Mesothelial cell of epicardium (in vitro differentiated cells): ENCODE measurements at regions not wholly inside any gene's neighbourhood (a gene's known extent, or its start where the extent isn't known, plus 50 kb on each side); places are given as distances from the start of the nearest gene placed in this dataset.

ENCODE experiments used
- DNase-seq, 2 experiments: peaks; one replicate each; pipeline ENCODE4 v3.0.0; 2021; ENCODE audit warnings: low spot score in 2 of 2; ENCODE audit not compliant: unreplicated experiment in 2 of 2
- H3K27ac Mint-ChIP-seq: 2 replicates; pipeline ENCODE4 v1.8.0; 2021; ENCODE audit warnings: mixed read lengths
- H3K27me3 Mint-ChIP-seq: 2 replicates; pipeline ENCODE4 v1.8.0; 2021; ENCODE audit warnings: low read depth, mixed read lengths
- H3K36me3 Mint-ChIP-seq: 2 replicates; pipeline ENCODE4 v1.8.0; 2021; ENCODE audit warnings: mixed read lengths
- H3K4me1 Mint-ChIP-seq: 2 replicates; pipeline ENCODE4 v1.8.0; 2021; ENCODE audit warnings: mixed read lengths
- H3K4me3 Mint-ChIP-seq: 2 replicates; pipeline ENCODE4 v1.8.0; 2021; ENCODE audit warnings: mild to moderate bottlenecking, moderate library complexity, mixed read lengths
- H3K9me3 Mint-ChIP-seq: 2 replicates; pipeline ENCODE4 v1.8.0; 2021; ENCODE audit warnings: mixed read lengths
- CTCF ChIP-seq: fragments of 200-600 bp; sonication (generic); IDR thresholded peaks from one replicate; pipeline ENCODE4 v1.5.0; 2021; ENCODE audit warnings: antibody characterized with exemption; ENCODE audit not compliant: unreplicated experiment

GRCh38 chr12:111256629-111257434 lies 112.1 kb downstream of the PHETA1 start:
- H3K9me3 Mint-ChIP-seq, result no peaks in the 10 kb centered on the region
- H3K27me3 Mint-ChIP-seq, result peaks cover 22% of the 10 kb centered on the region
- no peak for DNase-seq

GRCh38 chr12:111255261-111255660 lies 113.6 kb downstream of the PHETA1 start:
- H3K27ac Mint-ChIP-seq, result no peak overlapping the region
- no peaks in the 10 kb centered on the region for H3K9me3 Mint-ChIP-seq
- H3K27me3 Mint-ChIP-seq, result peaks cover 26% of the 10 kb centered on the region
- no peak for TF ChIP-seq CTCF
- H3K4me3 Mint-ChIP-seq, result no peak overlapping the region
- no peaks in the 10 kb centered on the region for H3K4me1 Mint-ChIP-seq
- H3K36me3 Mint-ChIP-seq, result no peaks in the 10 kb centered on the region
- DNase-seq, result no peak

More at GRCh38 chr12:111256629-111257434, 112.1 kb downstream of the PHETA1 start:
- no peak for TF ChIP-seq CTCF
- no peak overlapping the region for H3K4me3 Mint-ChIP-seq
- H3K4me1 Mint-ChIP-seq, result no peaks in the 10 kb centered on the region
- H3K27ac Mint-ChIP-seq, result no peak overlapping the region
- H3K36me3 Mint-ChIP-seq, result no peaks in the 10 kb centered on the region

- no peak for TF ChIP-seq CTCF
- no peak for DNase-seq
- Mint-ChIP-seq H3K9me3 (no peaks in the 10 kb centered on the region), H3K4me1 (no peaks in the 10 kb centered on the region), H3K27me3 (peaks cover 26% of the 10 kb centered on the region), H3K36me3 (no peaks in the 10 kb centered on the region), H3K27ac (no peak overlapping the region), H3K4me3 (no peak overlapping the region)
Measured at GRCh38 chr12:111254106-111254505, 114.8 kb downstream of the PHETA1 start.

GRCh38 chr12:111253213-111253612 lies 115.7 kb downstream of the PHETA1 start:
- no peak for DNase-seq
- H3K27me3 Mint-ChIP-seq, result peaks cover 28% of the 10 kb centered on the region
- no peak overlapping the region for H3K4me3 Mint-ChIP-seq
- no peaks in the 10 kb centered on the region for H3K36me3 Mint-ChIP-seq
- no peak overlapping the region for H3K27ac Mint-ChIP-seq
- peaks cover 6% of the 10 kb centered on the region for H3K4me1 Mint-ChIP-seq
- TF ChIP-seq CTCF, result no peak
- no peaks in the 10 kb centered on the region for H3K9me3 Mint-ChIP-seq

GRCh38 chr12:111251787-111252186 lies 117.1 kb downstream of the PHETA1 start:
- TF ChIP-seq CTCF, result no peak
- no peaks in the 10 kb centered on the region for H3K9me3 Mint-ChIP-seq
- H3K27me3 Mint-ChIP-seq, result peaks cover 24% of the 10 kb centered on the region
- H3K4me3 Mint-ChIP-seq, result no peak overlapping the region
- peaks cover 12% of the 10 kb centered on the region for H3K4me1 Mint-ChIP-seq
- DNase-seq, result no peak
- H3K27ac Mint-ChIP-seq, result no peak overlapping the region
- H3K36me3 Mint-ChIP-seq, result peaks cover under 1% of the 10 kb centered on the region
